ENCODE measurements at regions not wholly inside any gene's neighbourhood (a gene's known extent, or its start where the extent isn't known, plus 50 kb on each side); places are given as distances from the start of the nearest gene placed in this dataset.
"Not testable (repeated sequence)": the region's sequence is repeated elsewhere in the genome, so short reads cannot be mapped to it uniquely, and the experiment has no call there.

- no peak for DNase-seq (ENCODE audit: low read depth in 2 of 2)
These were observed 661.6 kb upstream of the CBLB start for GRCh38 chr3:106530367-106530766.

DNA sequence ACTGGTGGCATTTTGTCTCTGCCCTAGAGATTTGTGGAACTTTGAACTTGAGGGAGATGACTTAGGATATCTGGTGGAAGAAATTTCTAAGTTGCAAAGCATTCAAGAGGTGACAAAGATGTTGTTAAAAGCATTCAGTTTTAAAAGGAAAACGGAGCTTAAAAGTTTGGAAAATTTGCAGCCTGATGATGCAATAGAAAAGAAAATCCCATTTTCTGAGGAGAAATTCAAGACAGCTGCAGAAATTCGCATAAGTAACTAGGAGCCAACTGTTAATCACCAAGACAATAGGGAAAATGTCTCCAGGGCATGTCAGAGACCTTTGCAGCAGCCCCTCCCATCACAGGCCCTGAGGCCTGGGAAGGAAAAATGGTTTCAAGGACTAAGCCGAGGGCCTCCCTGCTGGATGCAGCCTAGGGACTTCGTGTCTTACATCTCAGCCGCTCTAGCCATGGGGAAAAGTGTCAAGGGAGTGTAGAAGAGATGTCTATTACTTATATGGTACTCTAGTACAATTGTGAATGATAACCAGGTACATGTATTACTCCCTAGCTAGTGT, 663.0 kb upstream of the CBLB start:
- not testable (repeated sequence) for DNase-seq (ENCODE audit: low read depth in 2 of 2)

DNA sequence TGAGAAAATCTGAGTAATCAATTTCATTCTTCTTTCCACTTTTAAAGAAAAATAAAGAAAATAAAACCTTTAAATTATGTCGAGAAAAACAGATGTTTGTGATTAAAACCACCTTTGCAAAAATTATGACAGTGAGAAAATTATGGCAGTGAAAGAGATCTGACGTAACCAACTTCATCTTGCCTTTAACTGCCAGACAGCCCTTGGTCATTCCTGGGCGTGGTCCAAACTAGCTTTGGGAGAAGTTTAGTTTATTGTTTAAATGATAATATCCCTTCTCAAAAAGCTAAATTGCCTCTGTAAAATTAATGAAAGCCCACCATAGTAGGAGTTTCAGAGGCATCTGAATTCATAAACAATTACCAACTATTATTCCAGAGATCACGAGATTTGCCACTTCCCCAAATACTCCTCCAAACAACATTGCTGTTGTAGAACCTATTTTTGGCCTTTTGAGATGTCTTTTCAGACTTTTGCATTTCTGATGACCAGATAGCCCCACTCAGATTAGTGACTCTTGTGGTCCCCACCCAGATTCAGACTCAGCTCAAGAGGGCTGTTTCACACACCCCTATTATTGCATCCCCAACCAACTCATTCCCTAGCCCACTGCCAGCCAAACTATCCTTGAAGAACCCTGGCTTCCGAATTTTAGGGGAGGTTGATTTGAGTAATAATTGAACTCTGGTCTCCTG, 664.4 kb upstream of the CBLB start:
- DNase-seq (ENCODE audit: low read depth in 2 of 2), result no peak

DNA sequence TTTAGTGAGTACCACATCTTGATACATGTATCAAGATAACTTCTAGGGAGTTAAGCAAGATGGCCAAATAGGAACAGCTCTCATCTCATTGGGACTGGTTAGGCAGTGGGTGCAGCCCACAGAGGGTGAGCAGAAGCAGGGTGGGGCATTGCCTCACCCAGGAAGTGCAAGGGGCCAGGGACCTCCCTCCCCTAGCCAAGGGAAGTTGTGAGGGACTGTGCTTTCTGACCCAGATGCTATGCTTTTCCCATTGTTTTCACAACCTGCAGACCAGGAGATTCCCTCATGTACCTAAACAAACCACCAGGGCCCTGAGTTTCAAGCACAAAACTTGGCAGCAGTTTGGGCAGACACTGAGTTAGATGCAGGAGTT, 665.0 kb upstream of the CBLB start:
- DNase-seq (ENCODE audit: low read depth in 2 of 2), result no peak

DNA sequence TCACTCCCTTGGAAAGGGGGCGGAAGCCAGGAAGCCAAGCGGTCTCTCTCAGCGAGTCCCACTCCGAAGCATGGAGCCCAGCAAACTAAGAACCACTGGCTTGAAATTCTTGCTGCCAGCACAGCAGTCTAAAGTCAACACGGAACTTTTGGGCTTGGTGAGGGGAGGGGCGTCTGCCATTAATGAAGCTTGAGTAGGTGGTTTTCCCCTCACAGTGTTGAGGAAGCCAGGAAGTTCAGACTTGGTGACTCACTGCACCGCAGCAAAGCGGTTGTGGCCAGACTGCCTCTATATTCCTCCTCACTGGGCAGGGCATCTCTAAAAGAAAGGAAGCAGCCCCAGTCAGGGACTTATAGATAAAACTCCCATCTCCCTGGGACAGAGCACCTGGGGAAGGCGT, 665.4 kb upstream of the CBLB start:
- peak in 1 of 2 donors; percentile 45 for DNase-seq (ENCODE audit: low read depth in 2 of 2)

DNA sequence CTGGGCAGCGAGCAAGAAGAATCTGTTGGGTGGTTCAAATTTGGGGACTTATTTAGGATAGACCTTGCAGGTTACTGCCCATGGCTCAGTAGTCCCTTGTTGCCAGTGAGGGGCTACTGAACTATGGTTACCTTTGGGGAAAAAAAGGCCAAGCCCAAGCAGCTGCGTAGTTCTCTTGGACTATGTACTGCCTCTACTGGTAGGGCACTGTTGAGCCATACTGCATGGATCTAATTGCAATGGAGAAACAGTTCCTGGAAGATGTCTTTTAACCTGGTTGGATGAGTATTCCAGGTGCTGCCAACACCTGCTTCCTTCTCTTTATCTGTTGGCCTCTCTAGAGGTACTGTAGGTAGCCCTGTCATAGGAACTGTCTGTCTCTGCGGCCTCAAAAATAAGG, 671.9 kb upstream of the CBLB start:
- DNase-seq (ENCODE audit: low read depth in 2 of 2), result no peak

DNA sequence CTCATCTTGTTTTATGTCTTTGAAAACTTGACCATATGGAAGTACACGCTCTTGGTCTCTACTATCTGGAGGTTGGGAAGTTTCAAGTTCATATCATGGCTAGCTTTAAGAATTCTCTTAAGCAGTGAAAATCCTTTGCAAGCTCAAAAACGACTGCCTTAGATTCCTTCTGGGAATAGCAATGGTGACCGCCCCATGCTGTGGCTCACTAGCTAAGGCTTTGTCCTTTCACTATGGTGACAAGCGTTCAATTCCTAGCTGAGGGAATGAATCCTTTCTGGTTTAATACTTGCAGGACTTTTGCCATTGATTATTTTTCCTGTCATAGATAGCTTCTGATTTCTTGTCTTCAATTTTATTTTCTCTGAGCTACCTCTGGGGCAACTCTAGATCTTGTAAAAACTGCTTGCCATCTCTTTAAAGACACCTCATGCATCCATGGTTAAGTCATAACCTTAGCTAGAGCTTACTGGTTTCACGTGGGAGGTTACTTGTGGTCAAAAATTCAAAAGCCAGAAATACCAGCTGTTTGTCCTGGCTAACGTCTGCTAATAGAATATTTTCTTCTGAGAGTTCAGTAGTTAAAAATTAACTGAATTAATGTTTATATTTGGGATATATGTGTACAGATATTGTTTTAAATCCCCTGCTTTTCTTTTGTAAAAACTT, 673.4 kb upstream of the CBLB start:
- no peak for DNase-seq (ENCODE audit: low read depth in 2 of 2)

GRCh38 chr3:106552351-106553043, 683.7 kb upstream of the CBLB start:
- DNase-seq (ENCODE audit: low read depth in 2 of 2), result no peak

DNA sequence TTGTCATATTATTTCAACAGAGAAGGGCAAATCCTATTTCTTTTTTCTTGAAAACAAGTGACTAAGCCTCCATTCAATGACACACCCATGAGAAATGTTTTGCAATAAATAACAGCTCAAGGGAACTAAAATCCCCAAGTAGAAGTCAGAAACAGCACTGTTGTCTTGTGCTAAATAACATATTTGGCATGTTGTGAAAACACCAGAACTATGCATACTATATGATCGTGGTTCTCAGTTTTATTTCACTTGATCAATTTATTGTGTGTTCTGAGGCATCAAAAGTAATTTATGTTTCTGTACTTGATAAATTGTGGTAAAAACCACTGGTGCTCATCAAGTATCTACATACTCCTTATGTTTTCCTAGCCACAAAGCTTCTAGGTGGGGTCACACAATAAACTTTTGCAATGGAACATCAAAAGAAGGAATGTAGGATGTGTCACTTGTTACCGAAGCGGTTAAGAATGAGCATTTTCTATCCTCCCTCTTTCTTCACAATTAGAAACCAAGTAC, 691.7 kb upstream of the CBLB start:
- no peak for DNase-seq (ENCODE audit: low read depth in 2 of 2)

GRCh38 chr3:106566277-106566676, 697.5 kb upstream of the CBLB start:
- peak in 1 of 2 donors; percentile 2 for DNase-seq (ENCODE audit: low read depth in 2 of 2)

GRCh38 chr3:106570426-106570825, 701.6 kb upstream of the CBLB start:
- no peak for DNase-seq (ENCODE audit: low read depth in 2 of 2)

DNA sequence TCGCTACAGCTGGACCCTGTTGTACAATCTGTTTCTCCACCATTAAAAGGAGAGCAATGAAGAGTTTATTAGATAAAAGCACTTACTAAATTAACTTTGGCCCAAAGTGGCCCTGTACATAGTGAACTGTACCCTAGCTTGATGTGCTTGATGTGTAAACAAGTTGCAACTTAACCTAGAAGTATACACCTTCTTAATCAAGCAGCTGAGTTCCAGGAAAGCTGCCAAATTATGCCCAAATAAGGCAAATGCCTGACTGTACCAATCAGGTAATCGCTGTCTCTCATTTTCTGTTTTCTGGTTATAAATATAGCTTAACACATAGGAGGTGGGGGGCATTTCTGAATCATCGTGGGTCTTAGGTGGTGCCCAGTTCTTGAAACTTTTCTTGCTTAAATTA, 704.8 kb upstream of the CBLB start:
- DNase-seq (ENCODE audit: low read depth in 2 of 2), result no peak

- DNase-seq (ENCODE audit: low read depth in 2 of 2), result no peak
These were observed 706.2 kb upstream of the CBLB start for GRCh38 chr3:106575029-106575428.

DNA sequence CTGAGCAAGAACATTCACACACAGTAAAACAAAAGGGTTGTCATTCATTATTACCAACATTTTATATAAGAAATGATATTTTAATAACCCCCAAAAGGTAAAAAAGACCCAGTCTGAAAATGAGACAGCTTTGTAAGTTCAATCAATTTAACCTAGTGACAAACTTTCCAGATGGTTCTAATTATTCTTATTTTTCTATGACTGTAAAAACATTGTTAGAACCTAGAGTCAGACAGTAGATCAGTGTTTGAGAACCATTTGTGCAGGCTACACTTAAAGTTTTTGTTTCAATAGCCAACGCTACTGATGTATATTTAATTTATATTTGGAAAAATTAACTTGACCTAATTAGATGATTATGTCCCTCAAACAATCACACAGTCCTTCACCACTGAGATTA, 708.4 kb upstream of the CBLB start:
- no peak for DNase-seq (ENCODE audit: low read depth in 2 of 2)

- DNase-seq (ENCODE audit: low read depth in 2 of 2), result no peak
These were observed 710.1 kb upstream of the CBLB start for GRCh38 chr3:106578911-106579310.

DNA sequence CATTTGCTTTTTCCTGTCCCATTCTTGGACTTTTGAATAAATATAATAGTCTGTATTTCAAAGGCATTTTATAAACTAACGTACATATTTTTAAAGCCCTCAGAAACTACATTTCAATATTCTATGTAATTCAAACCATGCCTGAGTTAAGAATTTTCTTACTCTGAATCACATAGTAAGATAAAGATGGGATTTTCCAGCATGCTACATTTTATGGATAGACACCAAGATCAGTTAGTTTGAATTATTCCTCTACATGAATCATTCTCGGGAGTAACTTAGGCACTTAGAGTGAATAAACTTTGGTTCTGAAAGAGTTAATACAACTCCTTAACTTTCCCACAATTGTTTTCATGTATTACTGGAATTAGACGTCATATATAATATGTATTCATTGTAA, 713.3 kb upstream of the CBLB start:
- no peak for DNase-seq (ENCODE audit: low read depth in 2 of 2)

- no peak for DNase-seq (ENCODE audit: low read depth in 2 of 2)
These were observed 718.7 kb upstream of the CBLB start for GRCh38 chr3:106587551-106587950.

DNA sequence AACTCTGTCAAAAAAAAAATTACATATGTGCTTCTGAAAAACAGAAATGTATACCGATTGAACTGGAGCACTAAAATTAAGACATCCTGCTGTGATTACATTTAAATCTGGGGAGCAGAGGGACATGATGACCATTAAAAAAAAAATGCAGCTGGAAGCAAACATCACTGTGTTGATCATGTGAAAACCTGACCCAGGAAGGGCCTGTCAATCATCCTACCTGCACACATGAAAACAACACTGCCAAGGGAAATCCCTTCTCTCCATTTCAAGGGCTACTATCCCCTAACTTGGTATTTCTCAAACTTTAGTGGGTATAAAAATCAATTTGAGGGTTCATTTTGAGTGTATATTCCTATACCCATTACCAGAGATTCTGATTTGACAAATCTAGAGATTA, 719.9 kb upstream of the CBLB start:
- DNase-seq (ENCODE audit: low read depth in 2 of 2), result no peak

DNA sequence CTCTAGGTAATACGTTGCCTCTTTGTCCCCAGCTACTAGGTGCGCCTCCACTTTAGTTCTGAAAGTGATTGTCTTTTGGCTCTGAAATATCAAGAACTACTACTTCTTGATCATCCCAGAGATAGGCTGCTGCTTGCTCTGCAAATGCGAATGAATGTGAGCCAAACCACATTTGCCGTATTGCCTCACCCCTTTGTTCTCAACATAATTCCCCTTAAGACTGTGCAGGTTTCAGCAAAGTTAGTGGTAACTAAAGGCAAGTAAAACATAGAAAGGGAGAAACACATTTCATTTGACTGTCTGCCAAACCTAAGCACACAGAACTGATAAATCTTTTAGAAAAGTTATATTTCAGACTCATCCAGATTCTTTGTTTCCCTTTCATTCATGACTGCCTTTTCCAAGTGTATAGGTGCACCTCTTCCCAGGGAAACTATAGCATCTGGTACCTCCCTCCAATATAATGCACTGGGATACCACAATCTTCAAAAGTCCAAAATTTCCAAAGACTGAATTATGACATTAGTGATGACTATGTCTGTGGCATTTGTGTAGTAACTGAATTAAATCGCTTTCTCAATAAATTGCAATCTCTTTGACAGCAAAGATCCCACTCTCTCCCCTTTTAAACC, 720.6 kb upstream of the CBLB start:
- peak in 1 of 2 donors; percentile 4 for DNase-seq (ENCODE audit: low read depth in 2 of 2)

DNA sequence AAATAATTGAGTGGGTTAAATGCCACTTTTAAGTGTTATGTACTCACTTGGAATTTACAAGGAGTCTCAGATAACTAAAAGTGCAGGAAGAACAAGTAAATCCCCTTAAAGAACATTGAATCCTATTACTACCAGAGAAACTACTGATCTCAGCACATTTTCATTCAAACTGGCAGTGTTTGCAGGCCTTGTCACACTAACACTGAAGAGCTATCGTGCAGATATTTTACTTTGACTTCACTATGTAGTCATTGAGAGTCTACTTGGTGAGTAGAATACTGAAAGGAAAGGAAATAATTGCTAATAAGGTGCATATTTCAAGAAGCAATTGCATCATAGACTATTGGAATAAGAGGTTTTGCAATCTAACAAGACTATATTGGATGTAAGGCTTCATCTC, 721.4 kb upstream of the CBLB start:
- no peak for DNase-seq (ENCODE audit: low read depth in 2 of 2)

- DNase-seq (ENCODE audit: low read depth in 2 of 2), result no peak
These were observed 724.6 kb upstream of the CBLB start for GRCh38 chr3:106593381-106593780.

GRCh38 chr3:106609666-106610301, 741.0 kb upstream of the CBLB start:
- peak; percentile 26 to 56 for DNase-seq (ENCODE audit: low read depth in 2 of 2)

Measured in stimulated activated CD4-positive, alpha-beta T cell treated with anti-CD3 and anti-CD28 coated beads, Interleukin-4, amount 100 ng/mL, for 48 hours (primary cell).